ENCODE measurements at regions not wholly inside any gene's neighbourhood (a gene's known extent, or its start where the extent isn't known, plus 50 kb on each side); places are given as distances from the start of the nearest gene placed in this dataset.

- Histone ChIP-seq H3K9me3 (ENCODE audit: insufficient read depth, low read length) (no peaks in the 10 kb centered on the region), H3K36me3 (ENCODE audit: insufficient read depth, insufficient read length, low read length) (peaks cover 66% of the 10 kb centered on the region), H3K4me1 (ENCODE audit: insufficient read depth, insufficient read length) (peaks cover 2% of the 10 kb centered on the region), H3K27me3 (ENCODE audit: insufficient read depth, insufficient read length) (no peaks in the 10 kb centered on the region), H3K4me3 (ENCODE audit: insufficient read length, low read depth) (no peak overlapping the region), H3K9ac (ENCODE audit: insufficient read length, low read depth) (no peak overlapping the region)
- no peak for TF ChIP-seq SUZ12 (IDR thresholded peaks at IDR 0.05; ENCODE audit: extremely low read depth, insufficient read depth, insufficient read length)
- TF ChIP-seq YY1 (IDR thresholded peaks at IDR 0.05; ENCODE audit: insufficient read depth, insufficient read length) = no peak
- TF ChIP-seq ZNF274 (IDR thresholded peaks at IDR 0.05; ENCODE audit: low read depth, low read length) = no peak
- DNase-seq (ENCODE audit: low read depth, low spot score) = no peak
Observed at GRCh38 chr1:232398823-232399222, 231.1 kb downstream of the SIPA1L2 start.

GRCh38 chr1:232393444-232394146 lies 236.3 kb downstream of the SIPA1L2 start:
- Histone ChIP-seq H3K9ac (ENCODE audit: insufficient read length, low read depth) (no peak overlapping the region), H3K4me3 (ENCODE audit: insufficient read length, low read depth) (no peak overlapping the region), H3K4me1 (ENCODE audit: insufficient read depth, insufficient read length) (no peaks in the 10 kb centered on the region), H3K36me3 (ENCODE audit: insufficient read depth, insufficient read length, low read length) (peaks cover 20% of the 10 kb centered on the region), H3K27me3 (ENCODE audit: insufficient read depth, insufficient read length) (no peaks in the 10 kb centered on the region), H3K9me3 (ENCODE audit: insufficient read depth, low read length) (no peaks in the 10 kb centered on the region)
- DNase-seq (ENCODE audit: low read depth, low spot score) = no peak
- TF ChIP-seq SUZ12 (IDR thresholded peaks at IDR 0.05; ENCODE audit: extremely low read depth, insufficient read depth, insufficient read length) = no peak
- no peak for TF ChIP-seq ZNF274 (IDR thresholded peaks at IDR 0.05; ENCODE audit: low read depth, low read length)
- TF ChIP-seq YY1 (IDR thresholded peaks at IDR 0.05; ENCODE audit: insufficient read depth, insufficient read length) = no peak

DNA sequence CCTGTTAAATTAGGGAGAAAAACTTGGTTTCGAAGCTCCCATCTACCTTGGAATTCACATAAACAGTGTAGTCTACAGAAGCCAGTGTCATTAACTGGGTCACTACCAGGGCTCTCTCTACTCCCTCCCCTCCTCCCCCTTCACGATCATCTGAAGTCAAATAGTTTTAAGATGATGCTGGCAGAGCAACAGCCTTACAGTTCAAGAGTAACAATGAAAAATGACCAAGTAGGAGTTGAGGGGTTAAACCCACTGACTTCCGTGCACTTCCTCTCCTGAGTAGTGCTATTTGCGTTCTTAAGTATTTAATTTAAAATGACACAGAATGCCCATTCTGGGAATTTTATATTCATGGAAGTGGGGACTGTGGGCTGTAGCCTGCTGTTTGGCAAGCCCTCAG lies 236.9 kb downstream of the SIPA1L2 start:
- Histone ChIP-seq H3K9me3 (ENCODE audit: insufficient read depth, low read length) (no peaks in the 10 kb centered on the region), H3K36me3 (ENCODE audit: insufficient read depth, insufficient read length, low read length) (peaks cover 15% of the 10 kb centered on the region), H3K4me1 (ENCODE audit: insufficient read depth, insufficient read length) (no peaks in the 10 kb centered on the region), H3K9ac (ENCODE audit: insufficient read length, low read depth) (no peak overlapping the region), H3K27me3 (ENCODE audit: insufficient read depth, insufficient read length) (no peaks in the 10 kb centered on the region), H3K4me3 (ENCODE audit: insufficient read length, low read depth) (no peak overlapping the region)
- DNase-seq (ENCODE audit: low read depth, low spot score) = no peak
- TF ChIP-seq YY1 (IDR thresholded peaks at IDR 0.05; ENCODE audit: insufficient read depth, insufficient read length) = no peak
- no peak for TF ChIP-seq ZNF274 (IDR thresholded peaks at IDR 0.05; ENCODE audit: low read depth, low read length)
- no peak for TF ChIP-seq SUZ12 (IDR thresholded peaks at IDR 0.05; ENCODE audit: extremely low read depth, insufficient read depth, insufficient read length)

DNA sequence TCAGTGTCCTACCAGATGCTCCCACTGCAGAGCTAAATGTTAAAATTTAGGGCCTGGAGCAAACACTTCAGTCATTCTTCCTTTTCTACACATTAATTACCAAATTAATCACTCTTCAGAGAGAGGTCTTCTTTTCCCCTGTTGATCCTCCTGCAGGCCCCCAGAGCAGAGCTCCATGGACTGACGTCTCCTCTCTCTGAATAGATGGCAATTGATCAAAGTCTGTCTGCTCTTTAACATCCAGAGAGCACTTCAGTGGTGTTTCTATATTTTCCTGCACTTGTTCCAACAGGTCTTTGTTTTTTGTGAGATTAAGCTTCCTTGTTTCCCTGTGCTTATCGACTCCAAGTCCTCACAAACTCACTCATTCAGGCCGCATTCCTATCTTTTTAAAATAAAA lies 239.3 kb downstream of the SIPA1L2 start:
- no peak for DNase-seq (ENCODE audit: low read depth, low spot score)
- Histone ChIP-seq H3K9ac (ENCODE audit: insufficient read length, low read depth) (no peak overlapping the region), H3K9me3 (ENCODE audit: insufficient read depth, low read length) (no peaks in the 10 kb centered on the region), H3K4me1 (ENCODE audit: insufficient read depth, insufficient read length) (no peaks in the 10 kb centered on the region), H3K36me3 (ENCODE audit: insufficient read depth, insufficient read length, low read length) (no peaks in the 10 kb centered on the region), H3K27me3 (ENCODE audit: insufficient read depth, insufficient read length) (no peaks in the 10 kb centered on the region), H3K4me3 (ENCODE audit: insufficient read length, low read depth) (no peak overlapping the region)
- TF ChIP-seq ZNF274 (IDR thresholded peaks at IDR 0.05; ENCODE audit: low read depth, low read length) (no peak), YY1 (IDR thresholded peaks at IDR 0.05; ENCODE audit: insufficient read depth, insufficient read length) (no peak), SUZ12 (IDR thresholded peaks at IDR 0.05; ENCODE audit: extremely low read depth, insufficient read depth, insufficient read length) (no peak)

GRCh38 chr1:232389744-232390143 lies 240.2 kb downstream of the SIPA1L2 start:
- Histone ChIP-seq H3K9ac (ENCODE audit: insufficient read length, low read depth) (no peak overlapping the region), H3K9me3 (ENCODE audit: insufficient read depth, low read length) (no peaks in the 10 kb centered on the region)
- no peak for DNase-seq (ENCODE audit: low read depth, low spot score)

DNA sequence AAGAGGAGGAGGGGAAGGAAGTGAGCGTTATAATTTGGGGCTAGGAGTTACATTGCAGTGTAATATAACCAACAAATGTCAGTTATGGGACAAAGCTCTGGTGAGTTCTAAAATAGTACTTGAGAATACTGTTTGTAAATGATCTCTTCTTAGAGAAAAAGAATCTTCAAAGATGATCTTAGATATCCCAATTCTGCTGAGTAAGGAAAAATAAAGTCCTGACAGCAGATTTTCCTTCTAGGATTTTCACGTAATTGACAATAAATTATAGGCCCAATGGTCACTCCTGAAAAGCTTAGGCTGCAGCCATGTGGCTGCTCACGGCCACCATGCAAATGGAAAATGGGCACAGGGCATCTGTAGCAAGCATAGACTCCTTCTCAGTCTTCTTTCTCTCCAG lies 241.6 kb downstream of the SIPA1L2 start:
- Histone ChIP-seq H3K9ac (ENCODE audit: insufficient read length, low read depth) (no peak overlapping the region), H3K27me3 (ENCODE audit: insufficient read depth, insufficient read length) (no peaks in the 10 kb centered on the region), H3K4me3 (ENCODE audit: insufficient read length, low read depth) (no peak overlapping the region), H3K4me1 (ENCODE audit: insufficient read depth, insufficient read length) (peaks cover 11% of the 10 kb centered on the region), H3K9me3 (ENCODE audit: insufficient read depth, low read length) (no peaks in the 10 kb centered on the region), H3K36me3 (ENCODE audit: insufficient read depth, insufficient read length, low read length) (no peaks in the 10 kb centered on the region)
- no peak for DNase-seq (ENCODE audit: low read depth, low spot score)
- no peak for TF ChIP-seq ZNF274 (IDR thresholded peaks at IDR 0.05; ENCODE audit: low read depth, low read length)
- no peak for TF ChIP-seq SUZ12 (IDR thresholded peaks at IDR 0.05; ENCODE audit: extremely low read depth, insufficient read depth, insufficient read length)
- no peak for TF ChIP-seq YY1 (IDR thresholded peaks at IDR 0.05; ENCODE audit: insufficient read depth, insufficient read length)

More at GRCh38 chr1:232389744-232390143, 240.2 kb downstream of the SIPA1L2 start:
- TF ChIP-seq SUZ12 (IDR thresholded peaks at IDR 0.05; ENCODE audit: extremely low read depth, insufficient read depth, insufficient read length) (no peak), YY1 (IDR thresholded peaks at IDR 0.05; ENCODE audit: insufficient read depth, insufficient read length) (no peak), ZNF274 (IDR thresholded peaks at IDR 0.05; ENCODE audit: low read depth, low read length) (no peak)
- Histone ChIP-seq H3K27me3 (ENCODE audit: insufficient read depth, insufficient read length) (no peaks in the 10 kb centered on the region), H3K36me3 (ENCODE audit: insufficient read depth, insufficient read length, low read length) (no peaks in the 10 kb centered on the region), H3K4me3 (ENCODE audit: insufficient read length, low read depth) (no peak overlapping the region), H3K4me1 (ENCODE audit: insufficient read depth, insufficient read length) (peaks cover 4% of the 10 kb centered on the region)

- Histone ChIP-seq H3K36me3 (ENCODE audit: insufficient read depth, insufficient read length, low read length) (no peaks in the 10 kb centered on the region), H3K4me3 (ENCODE audit: insufficient read length, low read depth) (no peak overlapping the region), H3K9me3 (ENCODE audit: insufficient read depth, low read length) (no peaks in the 10 kb centered on the region), H3K4me1 (ENCODE audit: insufficient read depth, insufficient read length) (peaks cover 11% of the 10 kb centered on the region), H3K9ac (ENCODE audit: insufficient read length, low read depth) (no peak overlapping the region), H3K27me3 (ENCODE audit: insufficient read depth, insufficient read length) (no peaks in the 10 kb centered on the region)
- TF ChIP-seq YY1 (IDR thresholded peaks at IDR 0.05; ENCODE audit: insufficient read depth, insufficient read length) (no peak), SUZ12 (IDR thresholded peaks at IDR 0.05; ENCODE audit: extremely low read depth, insufficient read depth, insufficient read length) (no peak), ZNF274 (IDR thresholded peaks at IDR 0.05; ENCODE audit: low read depth, low read length) (no peak)
- DNase-seq (ENCODE audit: low read depth, low spot score) = no peak
Observed at GRCh38 chr1:232386721-232387510, 243.0 kb downstream of the SIPA1L2 start.
